H7 (cell line): ENCODE measurements at regions not wholly inside any gene's neighbourhood (a gene's known extent, or its start where the extent isn't known, plus 50 kb on each side); places are given as distances from the start of the nearest gene placed in this dataset.

ENCODE experiments used
- DNase-seq: peaks from one replicate; pipeline ENCODE4 v3.0.0; 2012
- H3K27me3 ChIP-seq: 2 replicates; pipeline ENCODE4 v1.6.0; 2011; ENCODE audit warnings: mild to moderate bottlenecking, low read length; ENCODE audit not compliant: control insufficient read depth, insufficient read depth
- H3K36me3 ChIP-seq: replicated peaks from 2 replicates; pipeline ENCODE4 v1.5.1; 2011; ENCODE audit warnings: low read length; ENCODE audit not compliant: control insufficient read depth, insufficient read depth
- H3K4me3 ChIP-seq: 2 replicates; pipeline ENCODE4 v1.5.1; 2011; ENCODE audit warnings: low read depth, mild to moderate bottlenecking, control low read depth, low read length, moderate library complexity; ENCODE audit not compliant: insufficient read depth

GRCh38 chr15:60083318-60083717 lies 79.2 kb downstream of the FOXB1 start:
- H3K4me3 ChIP-seq: no peak overlapping the region
- no peaks in the 10 kb centered on the region for H3K36me3 ChIP-seq
- H3K27me3 ChIP-seq: no peaks in the 10 kb centered on the region
- DNase-seq: no peak

- Histone ChIP-seq H3K27me3 (no peaks in the 10 kb centered on the region), H3K4me3 (no peak overlapping the region), H3K36me3 (no peaks in the 10 kb centered on the region)
- no peak for DNase-seq
Observed at GRCh38 chr15:60086681-60087429, 82.7 kb downstream of the FOXB1 start.

- no peaks in the 10 kb centered on the region for H3K27me3 ChIP-seq
- no peak overlapping the region for H3K4me3 ChIP-seq
- H3K36me3 ChIP-seq: no peaks in the 10 kb centered on the region
- no peak for DNase-seq
Observed at GRCh38 chr15:60087561-60087960, 83.5 kb downstream of the FOXB1 start.

GRCh38 chr15:60090747-60091146 lies 86.6 kb downstream of the FOXB1 start:
- no peak for DNase-seq
- no peaks in the 10 kb centered on the region for H3K27me3 ChIP-seq
- H3K36me3 ChIP-seq: no peaks in the 10 kb centered on the region
- H3K4me3 ChIP-seq: no peak overlapping the region

- no peak for DNase-seq
- Histone ChIP-seq H3K27me3 (no peaks in the 10 kb centered on the region), H3K36me3 (no peaks in the 10 kb centered on the region), H3K4me3 (no peak overlapping the region)
Observed at GRCh38 chr15:60091157-60091556, 87.0 kb downstream of the FOXB1 start.

GRCh38 chr15:60091911-60092310 lies 87.8 kb downstream of the FOXB1 start:
- DNase-seq: no peak
- H3K4me3 ChIP-seq: no peak overlapping the region
- H3K36me3 ChIP-seq: no peaks in the 10 kb centered on the region
- no peaks in the 10 kb centered on the region for H3K27me3 ChIP-seq

GRCh38 chr15:60093273-60094067 lies 89.4 kb downstream of the FOXB1 start:
- no peak for DNase-seq
- Histone ChIP-seq H3K27me3 (no peaks in the 10 kb centered on the region), H3K36me3 (no peaks in the 10 kb centered on the region), H3K4me3 (no peak overlapping the region)

GRCh38 chr15:60095711-60096110 lies 91.6 kb downstream of the FOXB1 start:
- H3K4me3 ChIP-seq: no peak overlapping the region
- DNase-seq: no peak
- no peaks in the 10 kb centered on the region for H3K36me3 ChIP-seq
- no peaks in the 10 kb centered on the region for H3K27me3 ChIP-seq

GRCh38 chr15:60096157-60096556 lies 92.0 kb downstream of the FOXB1 start:
- H3K4me3 ChIP-seq: no peak overlapping the region
- DNase-seq: no peak
- H3K27me3 ChIP-seq: no peaks in the 10 kb centered on the region
- H3K36me3 ChIP-seq: no peaks in the 10 kb centered on the region

GRCh38 chr15:60101416-60101815 lies 97.3 kb downstream of the FOXB1 start:
- no peaks in the 10 kb centered on the region for H3K27me3 ChIP-seq
- no peaks in the 10 kb centered on the region for H3K36me3 ChIP-seq
- DNase-seq: no peak
- H3K4me3 ChIP-seq: no peak overlapping the region

GRCh38 chr15:60102748-60103147 lies 98.6 kb downstream of the FOXB1 start:
- no peak for DNase-seq
- Histone ChIP-seq H3K27me3 (no peaks in the 10 kb centered on the region), H3K36me3 (no peaks in the 10 kb centered on the region), H3K4me3 (no peak overlapping the region)

- no peaks in the 10 kb centered on the region for H3K27me3 ChIP-seq
- H3K36me3 ChIP-seq: no peaks in the 10 kb centered on the region
- no peak for DNase-seq
- no peak overlapping the region for H3K4me3 ChIP-seq
Observed at GRCh38 chr15:60110909-60111308, 106.8 kb downstream of the FOXB1 start.

- H3K4me3 ChIP-seq: no peak overlapping the region
- no peaks in the 10 kb centered on the region for H3K36me3 ChIP-seq
- no peak for DNase-seq
- H3K27me3 ChIP-seq: peaks cover 2% of the 10 kb centered on the region; the same call in 1 of the 2 replicates
Observed at GRCh38 chr15:60115579-60116380, 111.7 kb downstream of the FOXB1 start.

GRCh38 chr15:60116456-60117089 lies 112.5 kb downstream of the FOXB1 start:
- Histone ChIP-seq H3K36me3 (no peaks in the 10 kb centered on the region), H3K4me3 (no peak overlapping the region), H3K27me3 (peaks cover 2% of the 10 kb centered on the region)
- no peak for DNase-seq
